ENCODE measurements at regions not wholly inside any gene's neighbourhood (a gene's known extent, or its start where the extent isn't known, plus 50 kb on each side); places are given as distances from the start of the nearest gene placed in this dataset.
A peak's percentile ranks its signal among the peaks of the same experiment; 100 is the strongest.

DNA sequence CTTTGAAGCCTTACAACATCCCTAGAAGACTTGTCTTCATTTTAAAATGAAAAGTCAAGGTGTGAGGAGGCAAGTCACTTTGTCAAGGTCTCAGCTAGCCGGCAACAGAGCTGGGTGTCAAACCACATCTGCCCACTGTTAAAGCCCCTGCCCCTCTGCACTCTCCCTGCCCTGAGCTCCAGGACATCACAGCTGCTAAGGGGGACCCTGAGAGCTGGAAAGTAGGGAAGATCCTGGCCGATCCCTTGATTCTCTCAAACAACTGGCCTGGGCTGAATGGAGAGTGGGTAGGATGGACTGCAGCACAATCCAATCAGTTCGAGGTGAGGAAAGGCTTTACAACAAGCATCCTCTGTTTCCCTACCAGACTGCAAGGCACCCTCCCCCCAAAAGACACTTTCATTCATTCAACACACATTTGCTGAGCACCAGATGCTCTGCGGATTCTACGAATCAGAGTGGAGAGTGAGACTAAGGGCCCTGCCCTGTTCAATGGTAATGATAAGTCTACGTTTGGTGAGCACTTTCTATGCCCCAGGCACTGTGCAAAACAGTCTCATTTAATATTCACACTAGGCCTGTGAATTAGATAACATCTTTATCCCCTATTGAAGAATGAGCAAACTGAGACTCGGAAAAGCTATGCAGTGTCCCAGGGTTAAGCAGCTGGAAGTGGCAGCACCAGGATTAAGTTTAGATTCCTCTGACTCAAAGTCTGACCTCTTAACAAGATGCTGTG lies 148.1 kb downstream of the HERPUD2 start:
- no peak for ATAC-seq (ENCODE audit: low read depth in 2 of 2)
- no peak overlapping the region for H3K27ac Mint-ChIP-seq
- H3K9me3 Mint-ChIP-seq = no peaks in the 10 kb centered on the region
- no peaks in the 10 kb centered on the region for H3K4me1 Mint-ChIP-seq
- no peak for DNase-seq
- no peak overlapping the region for H3K27ac ChIP-seq (ENCODE audit: insufficient read depth, low read length, poor library complexity, severe bottlenecking)
- no peak overlapping the region for H3K4me3 ChIP-seq (ENCODE audit: low read depth, low read length)
- H3K9me3 ChIP-seq (ENCODE audit: control insufficient read depth in 2 of 2, low read length in 2 of 2) = no peaks in the 10 kb centered on the region
- peaks cover 5% of the 10 kb centered on the region for H3K27me3 Mint-ChIP-seq
- H3K4me1 ChIP-seq (ENCODE audit: control insufficient read depth, insufficient read depth, low read length, poor library complexity, severe bottlenecking) = no peaks in the 10 kb centered on the region
- H3K36me3 ChIP-seq (ENCODE audit: control insufficient read depth, insufficient read depth, low read length) = no peaks in the 10 kb centered on the region
- H3K4me3 Mint-ChIP-seq = no peak overlapping the region
- H3K27me3 ChIP-seq (ENCODE audit: control insufficient read depth, insufficient read depth, low read length) = no peaks in the 10 kb centered on the region
- H3K36me3 Mint-ChIP-seq = no peaks in the 10 kb centered on the region

DNA sequence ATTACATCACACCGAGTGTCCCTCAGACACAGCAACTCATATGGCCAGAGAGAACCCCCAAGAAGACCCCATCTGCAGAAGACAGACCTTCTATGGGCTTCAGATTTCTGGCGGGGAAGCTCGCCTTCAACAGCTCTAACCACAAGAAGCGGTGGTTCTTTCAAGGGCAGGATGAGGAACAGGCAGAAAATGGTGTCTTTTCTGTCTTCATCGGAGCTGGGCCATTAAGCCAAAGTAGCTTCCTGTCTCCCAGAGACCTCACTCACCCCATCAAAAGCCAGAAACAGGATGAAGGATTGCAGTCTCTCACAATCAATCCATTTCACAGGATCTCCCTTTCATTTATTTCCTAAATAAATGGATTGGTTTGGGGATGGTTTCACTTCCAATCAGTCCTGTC lies 149.1 kb downstream of the HERPUD2 start:
- H3K36me3 ChIP-seq (ENCODE audit: control insufficient read depth, insufficient read depth, low read length) = no peaks in the 10 kb centered on the region
- no peak overlapping the region for H3K27ac Mint-ChIP-seq
- no peak overlapping the region for H3K4me3 ChIP-seq (ENCODE audit: low read depth, low read length)
- no peak overlapping the region for H3K4me3 Mint-ChIP-seq
- no peaks in the 10 kb centered on the region for H3K4me1 Mint-ChIP-seq
- no peaks in the 10 kb centered on the region for H3K4me1 ChIP-seq (ENCODE audit: control insufficient read depth, insufficient read depth, low read length, poor library complexity, severe bottlenecking)
- DNase-seq (no peak), ATAC-seq (ENCODE audit: low read depth in 2 of 2) (no peak)
- H3K27me3 Mint-ChIP-seq = peaks cover 5% of the 10 kb centered on the region
- no peaks in the 10 kb centered on the region for H3K27me3 ChIP-seq (ENCODE audit: control insufficient read depth, insufficient read depth, low read length)
- H3K9me3 Mint-ChIP-seq = no peaks in the 10 kb centered on the region
- no peaks in the 10 kb centered on the region for H3K9me3 ChIP-seq (ENCODE audit: control insufficient read depth in 2 of 2, low read length in 2 of 2)
- no peak overlapping the region for H3K27ac ChIP-seq (ENCODE audit: insufficient read depth, low read length, poor library complexity, severe bottlenecking)
- no peaks in the 10 kb centered on the region for H3K36me3 Mint-ChIP-seq

DNA sequence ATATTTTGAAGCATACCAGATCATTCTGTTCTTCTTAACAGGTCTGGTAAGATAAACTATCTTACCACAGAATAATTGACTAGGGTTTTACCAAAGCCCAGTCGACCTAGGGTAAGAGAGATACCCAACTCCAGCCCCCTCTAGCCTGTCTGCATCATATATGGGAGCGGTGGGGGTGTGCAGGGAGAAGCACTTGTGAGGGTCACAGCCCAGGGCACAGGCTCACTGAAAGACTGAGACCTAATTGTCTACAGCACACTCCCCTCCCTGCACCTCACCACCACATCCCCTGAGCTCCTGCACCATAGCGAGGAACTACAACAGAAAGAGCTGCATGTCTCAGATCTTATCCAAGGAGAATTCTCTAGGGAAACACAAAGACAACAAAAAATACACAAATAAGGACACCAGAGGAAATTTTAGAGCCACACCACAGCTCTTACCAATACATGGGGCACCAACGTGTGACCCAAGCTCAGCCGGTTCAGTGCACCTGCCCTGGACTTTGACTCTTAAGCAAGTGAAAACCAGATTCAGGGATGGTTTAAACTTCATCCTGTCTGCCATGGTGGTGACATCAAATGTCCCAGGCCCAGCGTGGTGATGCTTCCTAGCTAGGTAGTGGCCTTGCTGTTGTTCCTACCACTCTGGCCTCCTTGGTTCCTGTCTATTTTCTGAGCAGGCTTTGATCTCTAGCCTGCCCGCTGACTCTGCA lies 150.8 kb downstream of the HERPUD2 start:
- Histone ChIP-seq H3K36me3 (ENCODE audit: control insufficient read depth, insufficient read depth, low read length) (no peaks in the 10 kb centered on the region), H3K4me1 (ENCODE audit: control insufficient read depth, insufficient read depth, low read length, poor library complexity, severe bottlenecking) (no peaks in the 10 kb centered on the region), H3K4me3 (ENCODE audit: low read depth, low read length) (no peak overlapping the region), H3K27ac (ENCODE audit: insufficient read depth, low read length, poor library complexity, severe bottlenecking) (no peak overlapping the region), H3K9me3 (ENCODE audit: control insufficient read depth in 2 of 2, low read length in 2 of 2) (no peaks in the 10 kb centered on the region), H3K27me3 (ENCODE audit: control insufficient read depth, insufficient read depth, low read length) (no peaks in the 10 kb centered on the region)
- H3K36me3 Mint-ChIP-seq = no peaks in the 10 kb centered on the region
- H3K9me3 Mint-ChIP-seq = peaks cover 0 to 2% (median 0%) of the 10 kb centered on the region in 7 donors
- no peaks in the 10 kb centered on the region for H3K4me1 Mint-ChIP-seq
- ATAC-seq (ENCODE audit: low read depth in 2 of 2) (no peak), DNase-seq (no peak)
- H3K27me3 Mint-ChIP-seq = peaks cover 5% of the 10 kb centered on the region
- no peak overlapping the region for H3K4me3 Mint-ChIP-seq
- H3K27ac Mint-ChIP-seq = no peak overlapping the region

DNA sequence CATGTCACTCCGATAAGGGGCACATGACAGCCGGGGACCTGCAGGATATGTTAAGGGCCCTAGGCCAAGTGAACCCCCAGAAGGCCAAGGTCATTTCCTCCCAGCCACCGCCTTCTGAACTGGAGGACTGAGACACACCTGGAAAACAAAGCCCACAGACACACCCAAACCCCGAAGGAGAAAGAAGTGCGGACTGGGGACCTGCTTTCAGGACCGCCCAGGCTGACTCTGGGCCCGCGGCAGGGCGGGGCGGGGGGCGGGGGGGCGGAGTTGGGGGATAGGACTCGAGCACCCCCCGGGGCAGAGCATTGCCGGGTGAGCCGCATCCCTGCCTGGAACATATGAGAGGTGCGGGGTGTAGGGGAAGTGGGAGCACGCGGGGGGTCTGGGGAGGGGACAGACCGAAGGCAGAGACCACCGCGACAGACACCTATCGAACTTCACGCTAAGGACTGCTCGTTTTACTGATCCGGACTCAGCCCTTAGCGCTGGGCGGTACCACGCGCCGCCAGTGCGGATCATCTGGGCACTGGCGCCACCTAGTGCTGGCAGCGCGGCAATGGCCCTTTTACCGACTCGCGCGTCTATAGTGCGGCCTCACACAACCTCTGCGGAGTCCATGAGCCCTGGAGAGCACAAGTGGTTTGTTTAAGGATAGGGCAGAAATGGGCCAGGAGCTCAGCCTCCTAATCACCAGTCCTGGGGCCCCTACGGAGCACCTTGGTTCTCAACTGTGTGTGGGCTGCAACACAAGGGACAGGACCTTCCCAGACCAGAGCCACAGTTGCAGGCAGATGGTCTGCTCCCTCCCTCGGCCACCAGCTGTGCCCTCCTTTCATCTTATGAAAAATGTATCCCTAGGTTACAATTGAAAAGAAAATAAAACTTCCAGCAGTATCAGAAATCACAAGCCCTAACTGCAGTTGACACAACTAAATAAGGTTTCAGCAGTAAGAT lies 157.6 kb downstream of the HERPUD2 start:
- Mint-ChIP-seq H3K4me1 (peaks cover 0 to 9% (median 3%) of the 10 kb centered on the region in 4 donors), H3K4me3 (peak overlapping the region; percentile 23 to 86 (median 82)), H3K36me3 (no peaks in the 10 kb centered on the region), H3K9me3 (peaks cover 0 to 2% (median 0%) of the 10 kb centered on the region in 7 donors), H3K27me3 (peaks cover 27% of the 10 kb centered on the region), H3K27ac (no peak overlapping the region)
- H3K4me1 ChIP-seq (ENCODE audit: control insufficient read depth, insufficient read depth, low read length, poor library complexity, severe bottlenecking) = peaks cover 3% of the 10 kb centered on the region
- no peak overlapping the region for H3K4me3 ChIP-seq (ENCODE audit: low read depth, low read length)
- ATAC-seq (ENCODE audit: low read depth in 2 of 2) (peak; percentile 94 to 97), DNase-seq (peak; percentile 54 to 74 (median 71))
- peaks cover 4% of the 10 kb centered on the region for H3K27me3 ChIP-seq (ENCODE audit: control insufficient read depth, insufficient read depth, low read length)
- no peaks in the 10 kb centered on the region for H3K36me3 ChIP-seq (ENCODE audit: control insufficient read depth, insufficient read depth, low read length)
- no peak overlapping the region for H3K27ac ChIP-seq (ENCODE audit: insufficient read depth, low read length, poor library complexity, severe bottlenecking)
- H3K9me3 ChIP-seq (ENCODE audit: control insufficient read depth in 2 of 2, low read length in 2 of 2) = no peaks in the 10 kb centered on the region

DNA sequence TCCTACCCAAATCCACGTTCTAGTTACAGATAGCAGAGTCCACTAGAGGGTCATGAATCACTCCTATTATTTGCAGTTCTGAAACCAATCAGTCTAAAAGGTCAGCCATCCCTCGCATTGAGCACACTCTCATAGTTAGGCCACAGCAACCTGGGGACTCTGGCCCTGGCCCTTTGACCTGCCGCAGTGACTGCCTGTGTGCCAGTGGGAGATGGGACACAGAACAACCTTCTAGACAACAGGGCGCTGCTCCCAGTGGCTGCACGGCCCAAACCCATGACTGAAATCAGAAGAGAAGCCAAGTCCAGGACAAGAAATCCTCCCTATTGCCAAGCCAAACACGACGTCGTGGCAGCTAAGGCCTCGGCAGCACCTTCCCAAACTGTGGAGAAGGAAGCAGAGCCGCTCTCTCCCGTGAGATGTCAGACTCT lies 158.5 kb downstream of the HERPUD2 start:
- ATAC-seq (ENCODE audit: low read depth in 2 of 2) = no peak
- no peaks in the 10 kb centered on the region for H3K36me3 ChIP-seq (ENCODE audit: control insufficient read depth, insufficient read depth, low read length)
- peaks cover 0 to 9% (median 3%) of the 10 kb centered on the region in 4 donors for H3K4me1 Mint-ChIP-seq
- peaks cover 4% of the 10 kb centered on the region for H3K27me3 ChIP-seq (ENCODE audit: control insufficient read depth, insufficient read depth, low read length)
- H3K27ac Mint-ChIP-seq = no peak overlapping the region
- H3K4me3 Mint-ChIP-seq = peak overlapping the region in 3 of 4 donors; percentile 40 to 72 (median 62)
- H3K27me3 Mint-ChIP-seq = peaks cover 32% of the 10 kb centered on the region
- DNase-seq = no peak
- H3K9me3 Mint-ChIP-seq = peaks cover 0 to 2% (median 0%) of the 10 kb centered on the region in 7 donors
- H3K4me3 ChIP-seq (ENCODE audit: low read depth, low read length) = no peak overlapping the region
- H3K9me3 ChIP-seq (ENCODE audit: control insufficient read depth in 2 of 2, low read length in 2 of 2) = no peaks in the 10 kb centered on the region
- H3K4me1 ChIP-seq (ENCODE audit: control insufficient read depth, insufficient read depth, low read length, poor library complexity, severe bottlenecking) = peaks cover 3% of the 10 kb centered on the region
- no peaks in the 10 kb centered on the region for H3K36me3 Mint-ChIP-seq
- H3K27ac ChIP-seq (ENCODE audit: insufficient read depth, low read length, poor library complexity, severe bottlenecking) = no peak overlapping the region

DNA sequence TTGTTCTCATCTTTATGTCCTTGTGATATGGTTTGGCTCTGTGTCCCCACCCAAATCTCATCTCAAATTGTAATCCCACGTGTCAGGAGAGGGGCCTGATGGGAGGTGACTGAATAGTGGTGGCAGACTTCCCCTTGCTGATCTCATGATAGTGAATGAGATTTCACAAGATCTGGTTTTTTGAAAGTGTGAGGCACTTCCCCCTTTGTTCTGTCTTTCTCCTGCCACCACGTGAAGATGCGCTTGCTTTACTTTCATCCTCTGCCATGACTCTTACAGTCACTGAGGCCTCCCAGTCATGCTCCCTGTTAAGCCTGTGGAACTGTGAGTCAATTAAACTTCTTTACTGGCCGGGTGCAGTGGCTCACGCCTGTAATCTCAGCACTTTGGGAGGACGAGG lies 161.0 kb downstream of the HERPUD2 start:
- DNase-seq = no peak
- Histone ChIP-seq H3K36me3 (ENCODE audit: control insufficient read depth, insufficient read depth, low read length) (no peaks in the 10 kb centered on the region), H3K4me1 (ENCODE audit: control insufficient read depth, insufficient read depth, low read length, poor library complexity, severe bottlenecking) (peaks cover 3% of the 10 kb centered on the region), H3K27me3 (ENCODE audit: control insufficient read depth, insufficient read depth, low read length) (peaks cover 5% of the 10 kb centered on the region), H3K4me3 (ENCODE audit: low read depth, low read length) (no peak overlapping the region), H3K27ac (ENCODE audit: insufficient read depth, low read length, poor library complexity, severe bottlenecking) (no peak overlapping the region), H3K9me3 (ENCODE audit: control insufficient read depth in 2 of 2, low read length in 2 of 2) (no peaks in the 10 kb centered on the region)
- Mint-ChIP-seq H3K4me1 (peaks cover 0 to 9% (median 3%) of the 10 kb centered on the region in 4 donors), H3K27me3 (peaks cover 32% of the 10 kb centered on the region), H3K27ac (no peak overlapping the region), H3K4me3 (no peak overlapping the region), H3K9me3 (peaks cover 0 to 2% (median 0%) of the 10 kb centered on the region in 7 donors), H3K36me3 (no peaks in the 10 kb centered on the region)
- ATAC-seq (ENCODE audit: low read depth in 2 of 2) = no peak
